B cell (primary cell): ENCODE measurements at regions not wholly inside any gene's neighbourhood (a gene's known extent, or its start where the extent isn't known, plus 50 kb on each side); places are given as distances from the start of the nearest gene placed in this dataset.

Experiments used
- CTCF ChIP-seq: fragments of 200-600 bp; IDR thresholded peaks from one replicate; pipeline ENCODE4 v1.8.0; 2022; ENCODE audit warnings: antibody characterized with exemption, mild to moderate bottlenecking
- EZH2 ChIP-seq: IDR thresholded peaks from 2 replicates; pipeline ENCODE4 v1.6.1; 2012; ENCODE audit warnings: borderline replicate concordance, low read depth, mild to moderate bottlenecking, moderate library complexity, low read length; ENCODE audit not compliant: insufficient read depth, poor library complexity, severe bottlenecking

GRCh38 chrX:8005678-8006347, 78.6 kb upstream of the PNPLA4 start:
- TF ChIP-seq EZH2 (no peak), CTCF (no peak)
